ENCODE measurements at regions not wholly inside any gene's neighbourhood (a gene's known extent, or its start where the extent isn't known, plus 50 kb on each side); places are given as distances from the start of the nearest gene placed in this dataset.
A peak's percentile ranks its signal among the peaks of the same experiment; 100 is the strongest.

DNA sequence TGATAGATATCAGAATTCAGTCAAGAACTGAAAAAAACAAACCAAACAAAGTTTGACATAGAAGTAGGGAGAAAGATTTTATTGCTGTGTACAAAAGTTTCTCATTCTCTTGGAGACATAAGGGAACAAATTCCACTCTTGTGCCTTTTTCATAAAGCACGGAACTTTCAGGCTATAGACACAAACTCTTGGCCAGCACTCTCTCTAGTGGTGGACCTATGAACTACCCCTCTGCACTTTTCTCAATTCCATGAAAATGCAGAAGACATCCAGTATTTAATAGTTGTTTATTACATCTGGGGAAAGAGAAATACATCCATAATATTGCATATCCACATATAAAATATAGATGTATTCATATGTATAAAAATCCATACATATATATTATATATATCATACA lies 291.6 kb upstream of the HS3ST1 start:
- TF ChIP-seq, protein P1, sequence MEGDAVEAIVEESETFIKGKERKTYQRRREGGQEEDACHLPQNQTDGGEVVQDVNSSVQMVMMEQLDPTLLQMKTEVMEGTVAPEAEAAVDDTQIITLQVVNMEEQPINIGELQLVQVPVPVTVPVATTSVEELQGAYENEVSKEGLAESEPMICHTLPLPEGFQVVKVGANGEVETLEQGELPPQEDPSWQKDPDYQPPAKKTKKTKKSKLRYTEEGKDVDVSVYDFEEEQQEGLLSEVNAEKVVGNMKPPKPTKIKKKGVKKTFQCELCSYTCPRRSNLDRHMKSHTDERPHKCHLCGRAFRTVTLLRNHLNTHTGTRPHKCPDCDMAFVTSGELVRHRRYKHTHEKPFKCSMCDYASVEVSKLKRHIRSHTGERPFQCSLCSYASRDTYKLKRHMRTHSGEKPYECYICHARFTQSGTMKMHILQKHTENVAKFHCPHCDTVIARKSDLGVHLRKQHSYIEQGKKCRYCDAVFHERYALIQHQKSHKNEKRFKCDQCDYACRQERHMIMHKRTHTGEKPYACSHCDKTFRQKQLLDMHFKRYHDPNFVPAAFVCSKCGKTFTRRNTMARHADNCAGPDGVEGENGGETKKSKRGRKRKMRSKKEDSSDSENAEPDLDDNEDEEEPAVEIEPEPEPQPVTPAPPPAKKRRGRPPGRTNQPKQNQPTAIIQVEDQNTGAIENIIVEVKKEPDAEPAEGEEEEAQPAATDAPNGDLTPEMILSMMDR (conservative IDR thresholded peaks at IDR 0.05) = peak; percentile 81
- H3K9me3 Mint-ChIP-seq = peaks cover 9% of the 10 kb centered on the region
- H3K4me1 Mint-ChIP-seq = no peaks in the 10 kb centered on the region
- no peaks in the 10 kb centered on the region for H3K27me3 Mint-ChIP-seq (ENCODE audit: low read depth)
- H3K27ac Mint-ChIP-seq (ENCODE audit: unreplicated experiment) = no peak overlapping the region
- no peak for DNase-seq (ENCODE audit: low read depth, low spot score)
- peaks cover 2% of the 10 kb centered on the region for H3K36me3 Mint-ChIP-seq (ENCODE audit: low read depth)
- H3K4me3 Mint-ChIP-seq = no peak overlapping the region

DNA sequence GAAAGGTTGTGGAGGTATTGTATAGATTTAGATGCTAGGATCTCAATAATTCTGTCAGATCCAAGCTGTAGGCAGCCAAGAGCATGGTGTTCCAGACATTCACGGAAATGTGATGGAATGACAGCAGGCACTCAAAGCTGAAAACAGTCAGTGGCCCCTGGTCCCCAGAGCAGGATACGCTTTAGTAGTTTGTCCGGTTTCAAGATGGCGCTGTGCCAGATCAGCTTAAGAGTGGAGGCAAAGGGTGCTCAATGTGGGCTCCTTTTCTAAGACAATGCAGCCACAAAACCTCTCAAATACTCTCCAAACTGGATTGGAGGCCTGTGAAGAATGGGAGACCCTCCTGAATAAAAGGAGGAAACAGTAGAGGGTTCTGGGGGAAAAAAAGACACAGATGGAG lies 291.2 kb upstream of the HS3ST1 start:
- Mint-ChIP-seq H3K9me3 (peaks cover 10% of the 10 kb centered on the region), H3K4me1 (no peaks in the 10 kb centered on the region), H3K27ac (ENCODE audit: unreplicated experiment) (no peak overlapping the region), H3K27me3 (ENCODE audit: low read depth) (no peaks in the 10 kb centered on the region), H3K4me3 (no peak overlapping the region), H3K36me3 (ENCODE audit: low read depth) (peaks cover 2% of the 10 kb centered on the region)
- TF ChIP-seq, protein P1 (conservative IDR thresholded peaks at IDR 0.05) = no peak
- DNase-seq (ENCODE audit: low read depth, low spot score) = no peak

DNA sequence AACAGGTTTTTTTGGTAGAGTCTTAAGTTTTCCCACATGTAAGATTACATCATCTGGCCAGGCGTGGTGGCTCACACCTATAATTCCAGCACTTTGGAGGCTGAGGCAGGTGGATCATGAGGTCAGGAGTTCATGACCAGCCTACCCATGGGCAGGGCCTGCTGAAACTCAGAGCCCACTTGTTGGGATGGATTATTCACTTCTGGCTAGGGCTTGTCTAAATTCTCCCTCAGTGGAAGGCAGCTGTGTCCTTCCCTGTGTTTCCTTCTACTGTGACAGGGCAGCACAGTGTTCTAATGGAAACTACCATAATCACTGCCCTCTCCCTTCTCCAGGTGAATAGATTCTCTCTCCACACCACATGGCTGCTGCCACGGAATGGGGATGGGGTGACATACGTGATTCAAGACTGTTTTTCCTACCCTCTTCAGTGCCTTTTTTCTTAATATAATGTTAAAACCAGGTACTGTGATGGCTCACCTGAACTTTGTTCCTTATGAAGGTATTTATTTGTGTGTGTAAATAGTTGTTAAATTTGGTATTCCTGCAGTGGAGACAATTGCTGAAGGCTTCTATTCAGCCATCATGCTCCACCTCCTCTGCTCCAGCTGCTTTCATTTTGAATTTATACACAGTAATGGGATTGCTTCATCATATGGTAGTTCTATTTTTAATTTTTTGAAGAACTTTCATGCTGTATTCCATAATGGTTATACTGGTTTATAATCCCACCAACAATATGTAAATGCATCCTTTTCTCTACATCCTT lies 287.2 kb upstream of the HS3ST1 start:
- Mint-ChIP-seq H3K36me3 (ENCODE audit: low read depth) (peaks cover 2% of the 10 kb centered on the region), H3K4me1 (no peaks in the 10 kb centered on the region), H3K27me3 (ENCODE audit: low read depth) (no peaks in the 10 kb centered on the region), H3K4me3 (no peak overlapping the region), H3K9me3 (peaks cover 10% of the 10 kb centered on the region), H3K27ac (ENCODE audit: unreplicated experiment) (no peak overlapping the region)
- TF ChIP-seq, protein P1 (conservative IDR thresholded peaks at IDR 0.05) = no peak
- DNase-seq (ENCODE audit: low read depth, low spot score) = no peak

DNA sequence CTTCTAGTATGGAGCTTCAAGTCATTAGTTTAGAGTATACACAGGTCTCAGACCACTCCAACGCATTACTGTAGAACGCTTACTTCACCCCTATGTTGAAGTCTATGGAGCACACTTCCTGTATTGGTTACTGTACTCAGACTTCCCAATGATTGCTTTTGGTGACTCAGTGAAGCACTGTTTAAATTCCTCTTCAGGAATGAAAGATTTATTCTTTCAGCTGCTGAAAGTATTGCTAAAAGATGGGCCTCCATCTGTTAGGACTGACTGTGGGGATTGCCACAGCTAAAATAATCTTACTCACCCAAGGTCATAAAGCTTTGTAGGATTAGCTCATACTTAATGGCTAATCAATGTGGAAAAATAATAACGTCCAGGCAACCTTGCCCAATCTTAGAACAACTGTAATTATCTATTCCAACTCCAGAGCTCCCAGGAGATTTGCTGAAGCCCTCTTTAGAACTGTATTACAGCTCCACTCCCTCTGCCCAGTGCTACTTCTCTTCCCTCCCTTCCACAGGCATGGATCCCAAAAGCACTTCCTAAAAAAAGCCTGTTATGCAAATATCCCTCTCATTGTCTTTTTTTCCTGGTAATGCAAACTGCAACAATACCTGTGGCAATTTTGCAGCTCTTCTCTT lies 281.9 kb upstream of the HS3ST1 start:
- H3K27ac Mint-ChIP-seq (ENCODE audit: unreplicated experiment) = no peak overlapping the region
- no peak for DNase-seq (ENCODE audit: low read depth, low spot score)
- TF ChIP-seq, protein P1 (conservative IDR thresholded peaks at IDR 0.05) = no peak

DNA sequence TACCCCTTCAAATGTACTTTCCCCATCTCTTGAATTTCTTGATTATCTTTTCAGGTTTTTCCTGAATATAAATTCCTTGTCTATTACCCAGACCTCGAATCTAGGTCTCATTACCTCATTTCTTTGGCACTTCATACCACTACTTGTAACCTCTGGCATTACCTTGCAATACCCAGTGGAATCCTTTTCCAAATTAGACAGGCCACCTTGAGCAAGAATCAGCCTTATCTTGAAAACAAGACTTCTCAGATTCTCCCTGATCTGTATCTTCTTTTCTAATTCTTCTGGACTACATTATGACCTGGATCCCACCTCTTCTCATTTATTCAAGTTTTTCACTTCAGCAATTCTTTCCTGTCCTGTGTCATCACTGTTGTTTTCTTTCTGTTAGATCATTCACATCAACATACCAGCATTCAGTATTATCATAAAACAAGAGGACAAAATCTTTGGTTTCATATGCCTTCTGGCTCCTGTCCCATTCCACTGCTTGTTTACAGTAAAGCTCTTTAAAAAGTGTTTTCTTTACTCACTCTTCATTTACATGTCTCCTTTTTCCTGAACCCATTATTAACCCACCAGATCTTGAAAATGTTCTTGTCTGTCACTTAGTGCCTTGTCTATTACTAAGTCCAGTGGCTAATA lies 275.6 kb upstream of the HS3ST1 start:
- H3K36me3 Mint-ChIP-seq (ENCODE audit: low read depth) = peaks cover 6% of the 10 kb centered on the region
- H3K9me3 Mint-ChIP-seq = peaks cover 8% of the 10 kb centered on the region
- H3K27me3 Mint-ChIP-seq (ENCODE audit: low read depth) = no peaks in the 10 kb centered on the region
- no peak overlapping the region for H3K27ac Mint-ChIP-seq (ENCODE audit: unreplicated experiment)
- no peaks in the 10 kb centered on the region for H3K4me1 Mint-ChIP-seq
- no peak for DNase-seq (ENCODE audit: low read depth, low spot score)
- TF ChIP-seq, protein P1 (conservative IDR thresholded peaks at IDR 0.05) = no peak
- no peak overlapping the region for H3K4me3 Mint-ChIP-seq

More for the DNA sequence above, 281.9 kb upstream of the HS3ST1 start:
- H3K9me3 Mint-ChIP-seq = peaks cover 12% of the 10 kb centered on the region
- peaks cover 6% of the 10 kb centered on the region for H3K36me3 Mint-ChIP-seq (ENCODE audit: low read depth)
- H3K4me3 Mint-ChIP-seq = no peak overlapping the region
- H3K27me3 Mint-ChIP-seq (ENCODE audit: low read depth) = no peaks in the 10 kb centered on the region
- no peaks in the 10 kb centered on the region for H3K4me1 Mint-ChIP-seq

Data from neural crest cell (in vitro differentiated cells).